GM12878 (cell line): ENCODE measurements at regions not wholly inside any gene's neighbourhood (a gene's known extent, or its start where the extent isn't known, plus 50 kb on each side); places are given as distances from the start of the nearest gene placed in this dataset.

ENCODE experiments used
- ATAC-seq: fragments of 200-7000 bp; cut with Tn5 transposase; 3 replicates; pipeline ENCODE4 v1.9.1; 2020; ENCODE audit warnings: mild to moderate bottlenecking, moderate library complexity
- BruUV-seq: library from RNA; stranded (reverse); fragments of 400-500 nt; replicated peaks from 2 replicates; lab custom pipeline; 2021; lab: Mats Ljungman, UMichigan
- CTCF ChIA-PET: fragments of 300-600 bp; sonication (Branson Sonifier 250); formaldehyde crosslinking; extraction: SDS; loops from one replicate; lab custom pipeline; 2021; ENCODE audit warnings: inconsistent platforms; lab: Yijun Ruan, JAX
- POLR2A ChIA-PET: fragments of 350-600 bp; formaldehyde crosslinking; extraction: SDS; loops from one replicate; lab custom pipeline; 2021; ENCODE audit warnings: inconsistent platforms; lab: Charles Lee
- RAD21 ChIA-PET: fragments of 300-600 bp; sonication (Branson Sonifier 250); formaldehyde crosslinking; loops from one replicate; lab custom pipeline; 2023; ENCODE audit warnings: antibody characterized with exemption; ENCODE audit not compliant: unreplicated experiment; lab: Charles Lee
- SMC1A ChIA-PET: fragments of 300-600 bp; sonication (Branson Sonifier 250); formaldehyde crosslinking; loops from one replicate; lab custom pipeline; 2023; ENCODE audit not compliant: unreplicated experiment, uncharacterized antibody; lab: Charles Lee
- DNase-seq: peaks from one replicate; pipeline ENCODE4 v3.0.0-alpha.2; 2011; ENCODE audit warnings: low read depth, low spot score
- FAIRE-seq: peaks from 3 replicates; lab custom pipeline; 2011; peaks lifted over from hg19 to GRCh38; lab: Jason Lieb, UNC
- H2AFZ ChIP-seq: 2 replicates; pipeline ENCODE4 v1.6.0; 2011; ENCODE audit warnings: low read depth, low read length, control low read depth; ENCODE audit not compliant: control insufficient read depth
- H3K27ac ChIP-seq: 2 replicates; pipeline ENCODE4 v1.5.1; 2011; ENCODE audit warnings: control low read depth; ENCODE audit not compliant: control insufficient read depth, insufficient read depth
- H3K27me3 ChIP-seq, 2 experiments: replicated peaks in 1 of 2; 2 replicates each; pipeline versions ENCODE4 v1.6.0 to v1.6.1; 2011; ENCODE audit warnings: low read length in 1 of 2; ENCODE audit not compliant: control insufficient read depth in 2 of 2, insufficient read depth in 2 of 2
- H3K36me3 ChIP-seq, 2 experiments: 2 replicates each; pipeline ENCODE4 v1.5.1; 2011; ENCODE audit warnings: low read length in 1 of 2; ENCODE audit not compliant: control insufficient read depth in 2 of 2, insufficient read depth in 2 of 2
- H3K4me1 ChIP-seq: 2 replicates; pipeline ENCODE4 v1.6.1; 2011; ENCODE audit warnings: mild to moderate bottlenecking, low read length, moderate library complexity, mixed read lengths; ENCODE audit not compliant: control insufficient read depth, insufficient read depth
- H3K4me2 ChIP-seq: 2 replicates; pipeline ENCODE4 v1.6.0; 2011; ENCODE audit warnings: control low read depth; ENCODE audit not compliant: control insufficient read depth, insufficient read depth
- H3K4me3 ChIP-seq: fragments of 200-600 bp; sonication (generic); 2 replicates; pipeline ENCODE4 v1.5.1; 2016
- H3K79me2 ChIP-seq: 2 replicates; pipeline ENCODE4 v1.6.0; 2011; ENCODE audit warnings: low read length; ENCODE audit not compliant: control insufficient read depth, insufficient read depth
- H3K9ac ChIP-seq: 2 replicates; pipeline ENCODE4 v1.8.0; 2011; ENCODE audit warnings: low read length, control low read depth, mixed read lengths; ENCODE audit not compliant: control insufficient read depth, insufficient read depth
- H3K9me3 ChIP-seq: replicated peaks from 3 replicates; pipeline ENCODE4 v1.5.1; 2011; ENCODE audit warnings: mild to moderate bottlenecking, low read length; ENCODE audit not compliant: control insufficient read depth, insufficient read depth
- H4K20me1 ChIP-seq: 2 replicates; pipeline ENCODE4 v1.6.0; 2011; ENCODE audit not compliant: control insufficient read depth, insufficient read depth
- BACH1 ChIP-seq: fragments of 450-650 bp; IDR thresholded peaks from 2 replicates; pipeline ENCODE4 v1.6.1; 2017; ENCODE audit warnings: mild to moderate bottlenecking, borderline replicate concordance
- CHD1 ChIP-seq: IDR thresholded peaks from 2 replicates; pipeline ENCODE4 v1.6.1; 2012; ENCODE audit warnings: low read depth, low read length, improper control_type of control experiment
- CTCF ChIP-seq, 3 experiments: IDR thresholded peaks in 2 of 3; conservative IDR thresholded peaks in 1 of 3; 2 replicates each; pipeline ENCODE4 v1.5.1; 2011; ENCODE audit warnings: low read depth in 3 of 3, low read length in 3 of 3, mild to moderate bottlenecking in 3 of 3, control low read depth in 2 of 3, moderate library complexity in 2 of 3, inconsistent platforms in 1 of 3, mixed read lengths in 1 of 3; ENCODE audit not compliant: control insufficient read depth in 2 of 3, insufficient read depth in 1 of 3; ENCODE audit errors: extremely low read depth in 1 of 3
- DPF2 ChIP-seq: fragments of 450-650 bp; IDR thresholded peaks from 2 replicates; pipeline ENCODE4 v1.6.1; 2017; ENCODE audit warnings: mild to moderate bottlenecking
- GATAD2B ChIP-seq: fragments of 450-650 bp; conservative IDR thresholded peaks from 2 replicates; pipeline ENCODE4 v1.6.1; 2017; ENCODE audit warnings: low read depth, mild to moderate bottlenecking, moderate library complexity
- HDGF ChIP-seq: fragments of 450-650 bp; IDR thresholded peaks from 2 replicates; pipeline ENCODE4 v1.6.1; 2016; ENCODE audit warnings: antibody characterized with exemption
- HSF1 ChIP-seq: fragments of 150-350 bp; IDR thresholded peaks from 2 replicates; pipeline ENCODE4 v1.6.1; 2014; ENCODE audit warnings: mild to moderate bottlenecking, low read depth, low read length
- IKZF2 ChIP-seq, 2 experiments: fragments of 450-650 bp; IDR thresholded peaks; 2 replicates each; pipeline ENCODE4 v1.6.1; 2017; ENCODE audit warnings: mild to moderate bottlenecking in 2 of 2, moderate library complexity in 2 of 2
- IRF4 ChIP-seq: IDR thresholded peaks from 2 replicates; pipeline ENCODE4 v1.6.1; 2011; ENCODE audit warnings: low read depth, low read length
- MAX ChIP-seq: IDR thresholded peaks from 2 replicates; pipeline ENCODE4 v1.6.1; 2012; ENCODE audit warnings: low read depth, low read length, improper control_type of control experiment
- MEF2B ChIP-seq: fragments of 450-650 bp; IDR thresholded peaks from 2 replicates; pipeline ENCODE4 v1.6.1; 2018; ENCODE audit warnings: mild to moderate bottlenecking, moderate library complexity; ENCODE audit not compliant: partially characterized antibody, poor library complexity, severe bottlenecking
- NFXL1 ChIP-seq: fragments of 450-650 bp; IDR thresholded peaks from 2 replicates; pipeline ENCODE4 v1.6.1; 2017; ENCODE audit warnings: antibody characterized with exemption, mild to moderate bottlenecking, borderline replicate concordance
- NR2F1 ChIP-seq: fragments of 450-650 bp; conservative IDR thresholded peaks from 2 replicates; pipeline ENCODE4 v1.6.1; 2017; ENCODE audit warnings: mild to moderate bottlenecking
- RB1 ChIP-seq: fragments of 450-650 bp; formaldehyde crosslinking; IDR thresholded peaks from 2 replicates; pipeline ENCODE4 v1.6.1; 2017; ENCODE audit warnings: mild to moderate bottlenecking, borderline replicate concordance
- TCF3 ChIP-seq: IDR thresholded peaks from 2 replicates; pipeline ENCODE4 v1.6.1; 2012; ENCODE audit warnings: low read depth, mild to moderate bottlenecking, low read length, borderline replicate concordance; ENCODE audit not compliant: insufficient read depth
- ZNF207 ChIP-seq: fragments of 450-650 bp; IDR thresholded peaks from 2 replicates; pipeline ENCODE4 v1.6.1; 2014; ENCODE audit warnings: antibody characterized with exemption, mild to moderate bottlenecking, borderline replicate concordance
- ZNF217 ChIP-seq: fragments of 450-650 bp; IDR thresholded peaks from 2 replicates; pipeline ENCODE4 v1.6.1; 2017; ENCODE audit warnings: antibody characterized with exemption, mild to moderate bottlenecking
- ZNF24 ChIP-seq: fragments of 450-650 bp; IDR thresholded peaks from 2 replicates; pipeline ENCODE4 v1.6.1; 2017; ENCODE audit warnings: antibody characterized with exemption, mild to moderate bottlenecking
- WGBS: methylation state at CpG from one replicate; pipeline ENCODE4 v1.1.6; 2016; ENCODE audit warnings: low lambda C conversion rate; ENCODE audit not compliant: insufficient replicate concordance, insufficient coverage; ENCODE audit errors: missing lambda C conversion rate; 5-methylcytosine and 5-hydroxymethylcytosine counted together
- in situ Hi-C: fragments of 300-500 bp; cut with MboI; formaldehyde crosslinking; loops from 9 replicates; pipeline ENCODE4 v1.14.3; 2018; ENCODE audit warnings: mixed read lengths
- intact Hi-C: fragments of 100-400 bp; cut with micrococcal nuclease; formaldehyde crosslinking; loops from one replicate; pipeline ENCODE4 v1.14.2; 2022; ENCODE audit not compliant: unreplicated experiment
- TF ChIP-seq, protein P1 (sequence below): IDR thresholded peaks from 2 replicates; pipeline ENCODE4 v1.6.1; 2011; ENCODE audit warnings: low read depth, mild to moderate bottlenecking, low read length, moderate library complexity, borderline replicate concordance; ENCODE audit errors: extremely low read depth

- in situ Hi-C loops: no loop called here
- H3K27ac ChIP-seq: peak overlapping the region; percentile 21
- peak; percentile 52; the same call in 1 of the 2 replicates for TF ChIP-seq ZNF207
- no peak for TF ChIP-seq CHD1
- TF ChIP-seq MAX: peak; percentile 42
- no peak for TF ChIP-seq MEF2B
- TF ChIP-seq NFXL1: no peak
- peak; percentile 73 for TF ChIP-seq BACH1
- TF ChIP-seq IRF4: 0 out of 2 replicates have a peak, but pooled peaks have one; percentile 10
- 0 out of 2 replicates have a peak, but pooled peaks have one; percentile 43 for TF ChIP-seq NR2F1
- TF ChIP-seq ZNF24: peak; percentile 91
- peak; percentile 97 to 99 (median 99) for TF ChIP-seq CTCF (IDR thresholded peaks at IDR 0.05 in 2 of 3, conservative IDR thresholded peaks at IDR 0.05 in 1 of 3; ENCODE audit: control insufficient read depth in 2 of 3, extremely low read depth in 1 of 3, insufficient read depth in 1 of 3, low read depth in 3 of 3, low read length in 3 of 3)
- 0 out of 2 replicates have a peak, but pooled peaks have one; percentile 64 for TF ChIP-seq GATAD2B
- no peak for TF ChIP-seq ZNF217
- TF ChIP-seq, protein P1, sequence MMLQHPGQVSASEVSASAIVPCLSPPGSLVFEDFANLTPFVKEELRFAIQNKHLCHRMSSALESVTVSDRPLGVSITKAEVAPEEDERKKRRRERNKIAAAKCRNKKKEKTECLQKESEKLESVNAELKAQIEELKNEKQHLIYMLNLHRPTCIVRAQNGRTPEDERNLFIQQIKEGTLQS: peak; percentile 19; the same call in 1 of the 2 replicates
- 0 out of 2 replicates have a peak, but pooled peaks have one; percentile 43 for TF ChIP-seq DPF2
- TF ChIP-seq TCF3: 0 out of 2 replicates have a peak, but pooled peaks have one; percentile 54
- peak in 1 of 2 experiments; percentile 21; a peak in 1 of 4 replicates for TF ChIP-seq IKZF2 (IDR thresholded peaks at IDR 0.05)
- TF ChIP-seq RB1: peak; percentile 63; the same call in 1 of the 2 replicates
- peak; percentile 73; the same call in 1 of the 2 replicates for TF ChIP-seq HDGF
- peak; percentile 62 for TF ChIP-seq HSF1
Observed at GRCh38 chr10:77710759-77711682, 73.4 kb upstream of the KCNMA1 start.

More at GRCh38 chr10:77710759-77711682, 73.4 kb upstream of the KCNMA1 start:
- peak; percentile 79 for ATAC-seq
- BruUV-seq: no TSS peak
- CTCF ChIA-PET: interaction anchor here (0.7 to 15.5 kb wide), 67 partner anchors 8 to 591 kb away, joined by 3 to 403 read pairs (median 5); no protein-coding TSS in a partner anchor
- Histone ChIP-seq H3K79me2 (peaks cover 4% of the 10 kb centered on the region), H3K4me3 (peak overlapping the region; percentile 65), H3K4me1 (peaks cover 21% of the 10 kb centered on the region), H3K9me3 (no peaks in the 10 kb centered on the region), H3K9ac (peak overlapping the region; percentile 46), H3K36me3 (no peaks in the 10 kb centered on the region), H3K4me2 (peak overlapping the region; percentile 92), H4K20me1 (no peaks in the 10 kb centered on the region), H3K27me3 (no peaks in the 10 kb centered on the region), H2AFZ (peak overlapping the region; percentile 84)
- intact Hi-C loops: loop anchor here (1.0 to 5.0 kb wide), 6 partner anchors 34 to 536 kb away; no protein-coding TSS in a partner anchor
- WGBS: 2% methylated on average over 51 of the region's 51 CpGs
- SMC1A ChIA-PET: interaction anchor here (0.6 to 11.9 kb wide), 46 partner anchors 11 to 551 kb away, joined by 3 to 291 read pairs (median 6); no protein-coding TSS in a partner anchor
- no peak for FAIRE-seq
- RAD21 ChIA-PET: interaction anchor here (0.5 to 8.7 kb wide), 65 partner anchors 9 to 572 kb away, joined by 3 to 290 read pairs (median 5); partner anchors contain the start of gene KCNMA1
- no peak for DNase-seq
- POLR2A ChIA-PET: interaction anchor here (0.5 to 2.2 kb wide), 11 partner anchors 13 to 1970 kb away, joined by 3 to 13 read pairs (median 4); no protein-coding TSS in a partner anchor
